ENCODE measurements at regions not wholly inside any gene's neighbourhood (a gene's known extent, or its start where the extent isn't known, plus 50 kb on each side); places are given as distances from the start of the nearest gene placed in this dataset.

DNA sequence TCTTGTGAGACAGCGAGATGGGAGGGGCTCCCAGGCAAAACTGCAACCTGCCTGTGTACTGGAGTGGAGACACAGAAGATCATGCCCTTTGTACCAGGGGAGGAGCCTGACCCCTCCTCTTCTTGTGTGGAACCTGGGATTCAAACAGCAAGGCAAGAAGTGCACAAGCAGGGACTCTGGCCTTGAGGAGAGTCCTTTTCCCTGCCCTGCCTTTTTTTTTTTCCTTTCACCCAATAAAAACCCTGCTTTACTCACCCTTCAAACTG is 251.8 kb upstream of the OPRM1 start:
- Histone ChIP-seq H4K8ac (replicated peaks; ENCODE audit: insufficient read length, low read depth, low read length) (no peak overlapping the region), H3K9ac (ENCODE audit: extremely low read depth, insufficient read length, low read length) (no peak overlapping the region)
- no peaks in the 10 kb centered on the region for H3K27me3 Mint-ChIP-seq (ENCODE audit: low read depth)

More for the DNA sequence above, 251.8 kb upstream of the OPRM1 start:
- no peak overlapping the region for H4K91ac ChIP-seq (ENCODE audit: insufficient read length, low read depth, low read length)
- H3K4me1 Mint-ChIP-seq: no peaks in the 10 kb centered on the region
- no peak overlapping the region for H2BK15ac ChIP-seq (ENCODE audit: low read depth, low read length)
- no peak overlapping the region for H3K4me3 Mint-ChIP-seq
- no peaks in the 10 kb centered on the region for H3K79me2 ChIP-seq (ENCODE audit: insufficient read depth, low read length)
- no peak overlapping the region for H2BK20ac ChIP-seq (ENCODE audit: low read depth, low read length, poor library complexity, severe bottlenecking)
- peak overlapping the region in 2 of 3 experiments; percentile 33 to 67; a peak in 3 of 7 replicates for H3K27ac Mint-ChIP-seq
- no peaks in the 10 kb centered on the region for H3K4me1 ChIP-seq (ENCODE audit: insufficient read depth, low read length)
- no peaks in the 10 kb centered on the region for H3K23me2 ChIP-seq (ENCODE audit: insufficient read length, low read depth, low read length, poor library complexity, severe bottlenecking)
- H3T11ph ChIP-seq (ENCODE audit: low read length): no peak overlapping the region
- H2BK12ac ChIP-seq (ENCODE audit: insufficient read length, low read depth, low read length): no peak overlapping the region
- H3K79me1 ChIP-seq (ENCODE audit: insufficient read depth, low read depth, low read length, poor library complexity, severe bottlenecking): no peaks in the 10 kb centered on the region
- no peak for DNase-seq
- no peak overlapping the region for H3K14ac ChIP-seq (ENCODE audit: insufficient read depth, low read length)
- no peak overlapping the region for H2BK120ac ChIP-seq (ENCODE audit: low read depth, low read length, poor library complexity, severe bottlenecking)
- 0 out of 5 replicates have a peak, but pooled peaks cover 0 to 3% of the 10 kb centered on the region in 2 experiments for H3K9me3 Mint-ChIP-seq
- no peak overlapping the region for H4K5ac ChIP-seq (ENCODE audit: insufficient read length, low read depth, low read length)
- H3K18ac ChIP-seq (ENCODE audit: insufficient read length, low read depth, low read length): no peak overlapping the region
- no peak overlapping the region for H3K27ac ChIP-seq (ENCODE audit: insufficient read length, low read depth, low read length)
- peaks cover 0 to 1% (median 0%) of the 10 kb centered on the region in 3 experiments; a peak in 2 of 7 replicates for H3K36me3 Mint-ChIP-seq (ENCODE audit: insufficient read depth in 1 of 3, low read depth in 3 of 3)
- no peak overlapping the region for H3K4me2 ChIP-seq (ENCODE audit: insufficient read depth, insufficient read length, low read length)
- no CpG with 5 or more reads among the region's 1 CpG for WGBS (ENCODE audit: extremely low coverage, insufficient read length, low lambda C conversion rate)
- TF ChIP-seq CTCF (conservative IDR thresholded peaks at IDR 0.05): no peak
- no peaks in the 10 kb centered on the region for H4K20me1 ChIP-seq (ENCODE audit: control insufficient read depth, insufficient read depth, insufficient read length)
- no peak overlapping the region for H3K23ac ChIP-seq (ENCODE audit: insufficient read length, low read depth, low read length)
- H3K9me3 ChIP-seq (ENCODE audit: control insufficient read depth, low read depth, low read length): no peaks in the 10 kb centered on the region
- no peak overlapping the region for H3K56ac ChIP-seq (ENCODE audit: insufficient read length, low read depth, low read length)
- H2AK5ac ChIP-seq (ENCODE audit: insufficient read length, low read length): no peak overlapping the region
- H3K27me3 ChIP-seq (ENCODE audit: insufficient read depth, low read length): no peaks in the 10 kb centered on the region
- H2BK5ac ChIP-seq (ENCODE audit: insufficient read length, low read length): no peak overlapping the region
- H2AFZ ChIP-seq (ENCODE audit: low read length): no peak overlapping the region
- no peak overlapping the region for H3K4ac ChIP-seq (ENCODE audit: low read depth, low read length)
